DOHH2 (cell line): ENCODE measurements at regions not wholly inside any gene's neighbourhood (a gene's known extent, or its start where the extent isn't known, plus 50 kb on each side); places are given as distances from the start of the nearest gene placed in this dataset.

Experiments used
- H3F3A ChIP-seq: fragments of 200-600 bp; sonication (generic), shearing (Covaris generic); 2 replicates; pipeline ENCODE4 v1.6.0; 2016; ENCODE audit warnings: antibody characterized with exemption, mild to moderate bottlenecking; ENCODE audit not compliant: control insufficient read depth, insufficient read depth
- H3K27ac ChIP-seq: fragments of 200-600 bp; sonication (generic); 2 replicates; pipeline ENCODE4 v1.5.1; 2014; ENCODE audit warnings: low read depth, mild to moderate bottlenecking, low read length, moderate library complexity
- H3K27me3 ChIP-seq: fragments of 200-600 bp; sonication (generic); 2 replicates; pipeline ENCODE4 v1.6.1; 2014; ENCODE audit warnings: mild to moderate bottlenecking, low read length, mixed read lengths; ENCODE audit not compliant: control insufficient read depth
- H3K36me3 ChIP-seq: fragments of 200-600 bp; sonication (generic); 2 replicates; pipeline ENCODE4 v1.6.1; 2014; ENCODE audit warnings: mild to moderate bottlenecking, low read length, moderate library complexity, mixed read lengths; ENCODE audit not compliant: control insufficient read depth
- H3K4me1 ChIP-seq: fragments of 200-600 bp; sonication (generic); 2 replicates; pipeline ENCODE4 v1.6.1; 2014; ENCODE audit warnings: mild to moderate bottlenecking, low read length, mixed read lengths; ENCODE audit not compliant: control insufficient read depth
- H3K4me2 ChIP-seq: fragments of 200-600 bp; sonication (generic); 2 replicates; pipeline ENCODE4 v1.6.0; 2014; ENCODE audit warnings: mild to moderate bottlenecking, low read length, moderate library complexity
- H3K4me3 ChIP-seq: fragments of 200-600 bp; sonication (generic); 2 replicates; pipeline ENCODE4 v1.5.1; 2014; ENCODE audit warnings: mild to moderate bottlenecking, low read length, mixed read lengths
- H3K79me2 ChIP-seq: fragments of 200-600 bp; sonication (generic); 2 replicates; pipeline ENCODE4 v1.6.1; 2014; ENCODE audit warnings: mild to moderate bottlenecking, low read length, mixed read lengths; ENCODE audit not compliant: control insufficient read depth
- H3K9me2 ChIP-seq: fragments of 200-600 bp; sonication (generic); replicated peaks from 2 replicates; pipeline ENCODE4 v1.6.1; 2014; ENCODE audit warnings: mild to moderate bottlenecking, low read length, mixed read lengths; ENCODE audit not compliant: control insufficient read depth
- H3K9me3 ChIP-seq: fragments of 200-600 bp; sonication (generic); 2 replicates; pipeline ENCODE4 v1.6.1; 2014; ENCODE audit warnings: antibody characterized with exemption, low read length, mixed read lengths; ENCODE audit not compliant: control insufficient read depth, insufficient read depth
- H4K20me1 ChIP-seq: fragments of 200-600 bp; sonication (generic); 2 replicates; pipeline ENCODE4 v1.6.0; 2014; ENCODE audit warnings: low read depth, mild to moderate bottlenecking, antibody characterized with exemption, low read length, moderate library complexity; ENCODE audit not compliant: control insufficient read depth, insufficient read depth
- CTCF ChIP-seq: fragments of 200-600 bp; sonication (generic); IDR thresholded peaks from one replicate; pipeline ENCODE4 v1.5.1; 2014; ENCODE audit warnings: antibody characterized with exemption, mild to moderate bottlenecking, low read depth, low read length; ENCODE audit not compliant: poor library complexity, severe bottlenecking
- EZH2phosphoT487 ChIP-seq: fragments of 200-600 bp; sonication (generic); IDR thresholded peaks from 2 replicates; pipeline ENCODE4 v1.6.1; 2017; ENCODE audit warnings: borderline replicate concordance, mild to moderate bottlenecking, antibody characterized with exemption, low read length, moderate library complexity, mixed read lengths

- no peaks in the 10 kb centered on the region for H3K9me3 ChIP-seq
- no peaks in the 10 kb centered on the region for H3K79me2 ChIP-seq
- no peak overlapping the region for H3K4me3 ChIP-seq
- H4K20me1 ChIP-seq = no peaks in the 10 kb centered on the region
- no peaks in the 10 kb centered on the region for H3F3A ChIP-seq
- no peaks in the 10 kb centered on the region for H3K36me3 ChIP-seq
- no peak for TF ChIP-seq CTCF
- no peak for TF ChIP-seq EZH2phosphoT487
- no peak overlapping the region for H3K4me2 ChIP-seq
- no peaks in the 10 kb centered on the region for H3K9me2 ChIP-seq
- H3K27ac ChIP-seq = no peak overlapping the region
- no peaks in the 10 kb centered on the region for H3K4me1 ChIP-seq
- H3K27me3 ChIP-seq = no peaks in the 10 kb centered on the region
Measured at GRCh38 chr3:79869461-79870312, 101.9 kb upstream of the ROBO1 start.

- TF ChIP-seq CTCF (no peak), EZH2phosphoT487 (no peak)
Measured at GRCh38 chr3:79866162-79866561, 98.4 kb upstream of the ROBO1 start.

GRCh38 chr3:79864077-79864476 lies 96.3 kb upstream of the ROBO1 start:
- TF ChIP-seq CTCF (no peak), EZH2phosphoT487 (no peak)
- Histone ChIP-seq H3K4me1 (no peaks in the 10 kb centered on the region), H3K4me3 (no peak overlapping the region), H3F3A (no peaks in the 10 kb centered on the region), H3K9me3 (no peaks in the 10 kb centered on the region), H3K4me2 (no peak overlapping the region), H3K36me3 (no peaks in the 10 kb centered on the region), H3K79me2 (no peaks in the 10 kb centered on the region), H3K9me2 (no peaks in the 10 kb centered on the region), H3K27ac (no peak overlapping the region), H4K20me1 (no peaks in the 10 kb centered on the region), H3K27me3 (no peaks in the 10 kb centered on the region)

More at GRCh38 chr3:79866162-79866561, 98.4 kb upstream of the ROBO1 start:
- H3K9me3 ChIP-seq = no peaks in the 10 kb centered on the region
- H3F3A ChIP-seq = no peaks in the 10 kb centered on the region
- H3K4me2 ChIP-seq = no peak overlapping the region
- H3K9me2 ChIP-seq = no peaks in the 10 kb centered on the region
- H3K36me3 ChIP-seq = no peaks in the 10 kb centered on the region
- H4K20me1 ChIP-seq = no peaks in the 10 kb centered on the region
- H3K27me3 ChIP-seq = no peaks in the 10 kb centered on the region
- H3K79me2 ChIP-seq = no peaks in the 10 kb centered on the region
- no peaks in the 10 kb centered on the region for H3K4me1 ChIP-seq
- no peak overlapping the region for H3K27ac ChIP-seq
- no peak overlapping the region for H3K4me3 ChIP-seq
